ENCODE measurements at regions not wholly inside any gene's neighbourhood (a gene's known extent, or its start where the extent isn't known, plus 50 kb on each side); places are given as distances from the start of the nearest gene placed in this dataset.

- Histone ChIP-seq H3K9ac (ENCODE audit: insufficient read depth in 1 of 2, low read length in 2 of 2) (no peak overlapping the region), H3K27me3 (ENCODE audit: control insufficient read depth in 3 of 3, insufficient read depth in 3 of 3, low read length in 2 of 3) (peaks cover 0 to 3% (median 0%) of the 10 kb centered on the region in 3 donors), H3K9me3 (ENCODE audit: control insufficient read depth in 4 of 4, insufficient read depth in 3 of 4, low read length in 3 of 4) (peaks cover 0 to 10% (median 1%) of the 10 kb centered on the region in 4 donors), H3K4me3 (no peak overlapping the region), H3K4me1 (ENCODE audit: control insufficient read depth in 5 of 5, insufficient read depth in 5 of 5, low read length in 5 of 5) (no peaks in the 10 kb centered on the region), H3K27ac (ENCODE audit: low read depth in 1 of 2, low read length in 1 of 2) (no peak overlapping the region), H3K36me3 (ENCODE audit: control insufficient read depth in 4 of 4, insufficient read depth in 4 of 4, low read length in 4 of 4) (no peaks in the 10 kb centered on the region)
- DNase-seq, result no peak
- ATAC-seq (ENCODE audit: insufficient read depth, low FRiP score), result no peak
- 67 to 82% methylated on average over 8 of the region's 8 CpGs for WGBS, 2 donors
- TF ChIP-seq CTCF (IDR thresholded peaks at IDR 0.05; ENCODE audit: control extremely low read depth, extremely low read depth), result no peak
These were observed 291.1 kb downstream of the PTPRU start for GRCh38 chr1:29527314-29528004.

GRCh38 chr1:29525941-29526340, 289.6 kb downstream of the PTPRU start:
- Histone ChIP-seq H3K4me1 (ENCODE audit: control insufficient read depth in 5 of 5, insufficient read depth in 5 of 5, low read length in 5 of 5) (no peaks in the 10 kb centered on the region), H3K9me3 (ENCODE audit: control insufficient read depth in 4 of 4, insufficient read depth in 3 of 4, low read length in 3 of 4) (peaks cover 0 to 5% (median 1%) of the 10 kb centered on the region in 4 donors), H3K27ac (ENCODE audit: low read depth in 1 of 2, low read length in 1 of 2) (no peak overlapping the region), H3K4me3 (no peak overlapping the region), H3K36me3 (ENCODE audit: control insufficient read depth in 4 of 4, insufficient read depth in 4 of 4, low read length in 4 of 4) (no peaks in the 10 kb centered on the region), H3K9ac (ENCODE audit: insufficient read depth in 1 of 2, low read length in 2 of 2) (no peak overlapping the region), H3K27me3 (ENCODE audit: control insufficient read depth in 3 of 3, insufficient read depth in 3 of 3, low read length in 2 of 3) (peaks cover 0 to 3% (median 0%) of the 10 kb centered on the region in 3 donors)
- WGBS, 2 donors, result 87 to 94% methylated on average over 7 of the region's 7 CpGs
- ATAC-seq (ENCODE audit: insufficient read depth, low FRiP score) (no peak), DNase-seq (no peak)
- TF ChIP-seq CTCF (IDR thresholded peaks at IDR 0.05; ENCODE audit: control extremely low read depth, extremely low read depth), result no peak

GRCh38 chr1:29524285-29525065, 288.2 kb downstream of the PTPRU start:
- ATAC-seq (ENCODE audit: insufficient read depth, low FRiP score) (no peak), DNase-seq (no peak)
- Histone ChIP-seq H3K36me3 (ENCODE audit: control insufficient read depth in 4 of 4, insufficient read depth in 4 of 4, low read length in 4 of 4) (no peaks in the 10 kb centered on the region), H3K9me3 (ENCODE audit: control insufficient read depth in 4 of 4, insufficient read depth in 3 of 4, low read length in 3 of 4) (peaks cover 0 to 5% (median 1%) of the 10 kb centered on the region in 4 donors), H3K4me1 (ENCODE audit: control insufficient read depth in 5 of 5, insufficient read depth in 5 of 5, low read length in 5 of 5) (no peaks in the 10 kb centered on the region), H3K27me3 (ENCODE audit: control insufficient read depth in 3 of 3, insufficient read depth in 3 of 3, low read length in 2 of 3) (peaks cover 0 to 3% (median 3%) of the 10 kb centered on the region in 3 donors), H3K27ac (ENCODE audit: low read depth in 1 of 2, low read length in 1 of 2) (no peak overlapping the region), H3K9ac (ENCODE audit: insufficient read depth in 1 of 2, low read length in 2 of 2) (no peak overlapping the region), H3K4me3 (no peak overlapping the region)
- no peak for TF ChIP-seq CTCF (IDR thresholded peaks at IDR 0.05; ENCODE audit: control extremely low read depth, extremely low read depth)
- WGBS, 2 donors, result 63 to 70% methylated on average over 23 of the region's 23 CpGs
